T-helper 1 cell treated with Interleukin-12 subunit alpha and Interleukin-12 subunit beta and Interleukin-4 antibody, amounts not matched to agents 30 ng/mL and 1 ng/mL, for 36 hours (primary cell): ENCODE measurements at regions not wholly inside any gene's neighbourhood (a gene's known extent, or its start where the extent isn't known, plus 50 kb on each side); places are given as distances from the start of the nearest gene placed in this dataset.

Experiments
- intact Hi-C: fragments of 100-400 bp; cut with micrococcal nuclease; formaldehyde crosslinking; loops from one replicate; pipeline ENCODE4 v1.15.1; 2024

DNA sequence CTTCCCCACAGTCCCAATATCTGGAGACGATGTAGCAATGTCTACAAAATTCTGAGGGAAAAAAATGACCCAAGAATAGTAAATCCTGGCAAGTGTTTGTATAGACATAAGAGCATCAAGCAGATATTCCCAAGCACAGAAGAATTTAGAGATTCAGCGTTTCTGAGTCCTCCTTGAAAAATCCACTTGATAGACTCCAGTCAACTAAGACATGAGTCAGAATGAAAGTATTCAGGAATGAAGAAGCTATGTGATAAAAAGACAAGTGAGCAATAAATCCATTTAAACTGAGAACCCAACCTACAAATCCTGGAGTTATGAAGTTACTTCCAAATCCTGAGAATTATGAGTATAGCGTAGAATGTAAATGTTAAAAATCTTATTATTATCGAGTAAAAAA is 86.1 kb upstream of the NPY start:
- intact Hi-C loops = no loop called here

DNA sequence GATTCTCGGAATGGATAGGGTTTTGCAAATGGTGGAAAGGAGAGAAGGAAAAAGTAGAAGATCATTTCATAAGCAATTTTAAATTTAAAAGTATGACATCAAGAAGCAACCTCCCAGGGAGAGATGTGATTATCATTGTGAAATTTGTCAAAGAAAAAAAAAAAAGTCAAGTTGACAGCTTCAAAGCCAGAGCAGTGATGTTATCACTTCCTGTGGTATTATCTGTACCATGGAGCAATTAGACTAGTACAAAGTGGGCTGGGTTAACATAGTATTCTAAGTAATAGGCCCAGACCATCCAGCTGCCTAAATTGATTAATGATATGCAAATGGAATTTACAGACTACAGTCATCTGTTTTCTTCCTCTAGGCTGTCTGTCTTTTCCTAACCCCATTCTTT is 84.0 kb upstream of the NPY start:
- intact Hi-C loops = no loop called here

DNA sequence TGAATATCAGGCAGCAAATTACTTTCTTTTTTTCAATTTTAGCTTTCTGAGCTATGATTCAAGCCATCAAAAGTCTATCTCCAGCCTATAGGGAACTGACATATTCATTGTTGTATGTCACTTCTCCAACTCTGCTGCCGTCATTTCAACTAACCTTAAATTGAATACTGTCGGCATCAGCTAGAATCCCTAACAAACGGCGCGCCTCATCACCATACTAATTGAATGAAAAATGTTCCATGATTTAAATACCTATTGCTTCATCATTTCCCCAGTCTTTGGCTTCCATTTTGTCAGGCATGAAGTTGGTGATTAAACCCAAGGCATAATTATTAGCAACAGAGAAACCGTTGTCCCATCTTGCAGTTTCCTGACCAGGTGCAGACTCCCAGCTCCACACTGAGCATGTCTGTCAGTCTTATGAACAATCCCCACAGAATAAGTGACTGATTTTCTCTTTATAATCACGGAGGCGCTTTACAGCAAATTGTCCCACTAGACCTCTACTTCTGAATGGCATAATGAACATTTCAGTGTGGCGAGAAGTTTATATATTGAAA is 83.5 kb upstream of the NPY start:
- intact Hi-C loops = no loop called here

DNA sequence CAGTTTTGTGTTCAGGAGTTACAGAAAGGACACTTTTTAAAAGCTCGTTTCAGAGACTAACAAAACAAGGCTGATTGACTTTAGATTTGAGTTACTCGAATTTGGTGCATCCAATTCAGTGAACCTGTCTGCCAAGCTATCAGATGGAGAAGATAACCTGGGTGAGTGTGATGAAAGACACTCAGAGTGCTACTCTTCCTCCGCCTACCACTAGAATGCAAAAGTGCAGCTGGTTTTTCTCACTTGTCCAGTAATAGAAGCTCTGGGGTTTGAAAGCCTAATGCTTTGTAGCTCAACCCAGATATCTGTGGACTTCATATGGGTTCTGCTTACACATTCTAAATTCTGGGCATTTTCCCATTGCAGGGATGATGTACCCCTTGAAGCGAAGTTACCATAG is 82.8 kb upstream of the NPY start:
- intact Hi-C loops = no loop called here

DNA sequence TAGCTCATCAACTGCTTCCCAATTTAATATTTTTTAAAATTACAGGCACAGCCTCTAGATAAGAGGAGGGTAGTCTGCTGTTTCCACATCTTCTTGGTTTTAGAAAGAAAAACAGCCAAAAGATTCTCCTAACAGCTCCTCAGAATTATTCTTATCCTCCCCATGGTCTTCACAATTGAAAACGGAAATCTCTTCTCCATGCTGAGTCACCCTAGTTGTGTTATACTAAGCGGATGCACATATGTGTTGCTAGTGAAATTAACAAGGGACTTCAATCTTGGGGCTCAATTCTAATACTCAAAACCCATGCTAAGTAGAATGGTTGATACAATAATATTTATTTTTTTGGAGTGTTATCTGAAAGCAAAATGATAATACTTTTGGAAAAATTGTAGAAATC is 71.9 kb upstream of the NPY start:
- intact Hi-C loops = no loop called here

DNA sequence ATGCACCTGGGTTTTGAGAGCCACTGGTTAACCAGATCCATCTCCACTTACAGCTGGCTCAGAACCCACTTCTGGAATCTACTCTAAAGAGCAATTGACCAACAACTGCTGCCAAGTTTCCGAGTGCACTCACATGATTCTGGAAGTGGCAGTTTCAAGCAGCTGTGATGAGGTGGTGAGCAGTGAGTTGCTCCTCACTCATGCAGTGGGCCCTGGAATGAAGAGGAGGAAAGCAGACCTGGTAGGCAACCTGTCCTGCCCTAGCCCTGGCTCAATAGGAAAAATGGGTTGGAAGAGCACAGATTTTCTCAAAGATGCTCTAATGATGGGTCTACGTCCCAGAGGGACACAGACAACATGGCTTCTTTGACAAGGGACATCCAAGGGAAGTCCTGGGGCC is 70.7 kb upstream of the NPY start:
- intact Hi-C loops = no loop called here

DNA sequence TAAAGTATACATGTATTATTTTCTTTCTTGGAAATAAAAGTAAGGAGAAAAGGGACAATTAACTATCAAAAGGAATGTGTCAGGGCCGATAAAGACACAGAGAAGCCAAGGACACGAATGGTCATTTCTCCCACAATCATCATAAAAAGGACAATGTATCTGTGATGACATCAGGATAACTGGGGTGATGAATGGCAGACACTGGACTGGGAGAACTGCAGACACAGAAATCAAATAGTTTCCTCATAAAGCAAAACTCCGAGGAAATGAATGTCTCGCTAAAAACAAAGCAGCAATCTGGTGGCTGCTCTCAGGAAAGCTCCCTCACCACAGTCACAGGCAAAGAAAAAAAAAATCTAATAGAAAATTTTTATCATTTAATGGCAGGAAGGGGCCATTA is 69.3 kb upstream of the NPY start:
- intact Hi-C loops = no loop called here

DNA sequence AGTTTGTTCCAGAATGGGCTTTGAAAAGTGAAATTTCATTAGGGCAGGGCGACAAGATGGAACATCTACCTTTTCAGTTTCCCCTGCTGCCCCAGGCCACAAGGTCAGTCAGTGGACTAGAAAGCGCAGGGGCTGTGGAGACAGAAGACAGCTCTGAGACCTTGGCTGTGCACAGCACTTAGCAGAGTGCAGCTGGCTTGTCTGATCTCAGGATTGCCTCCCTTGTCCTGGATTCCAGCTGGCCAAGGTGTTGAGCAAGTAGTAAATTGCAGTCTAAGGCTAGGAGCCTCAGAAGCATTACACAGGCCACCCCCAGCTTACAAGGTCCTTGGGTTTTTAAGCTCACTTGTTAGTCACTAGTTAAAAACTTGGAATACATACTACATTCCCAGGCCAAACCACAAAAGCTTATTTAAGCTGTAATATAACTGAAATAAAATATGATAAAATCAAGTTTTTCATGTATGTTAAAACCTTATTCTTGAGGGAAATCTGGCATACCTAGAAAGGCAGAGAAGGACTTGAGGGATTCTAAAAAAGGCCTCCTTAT is 67.3 kb upstream of the NPY start:
- intact Hi-C loops = no loop called here

DNA sequence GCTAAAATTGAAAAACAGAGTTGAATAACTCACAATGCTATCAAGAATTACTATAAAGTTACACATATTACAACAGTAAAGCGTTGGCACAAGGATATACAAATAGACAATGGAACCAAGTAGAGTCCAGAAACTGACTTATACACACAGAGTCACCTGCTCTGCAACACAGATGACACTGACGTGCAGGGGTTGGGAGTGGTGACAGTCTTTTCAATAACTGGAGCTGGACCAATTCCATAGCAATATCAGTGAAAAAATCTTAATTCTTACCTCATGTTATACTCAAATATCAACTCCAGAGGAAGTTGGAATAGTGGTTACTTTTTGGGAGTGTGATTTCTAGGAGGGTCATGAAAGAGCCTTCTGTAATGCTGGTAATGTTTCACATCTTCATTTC is 62.5 kb upstream of the NPY start:
- intact Hi-C loops = no loop called here

DNA sequence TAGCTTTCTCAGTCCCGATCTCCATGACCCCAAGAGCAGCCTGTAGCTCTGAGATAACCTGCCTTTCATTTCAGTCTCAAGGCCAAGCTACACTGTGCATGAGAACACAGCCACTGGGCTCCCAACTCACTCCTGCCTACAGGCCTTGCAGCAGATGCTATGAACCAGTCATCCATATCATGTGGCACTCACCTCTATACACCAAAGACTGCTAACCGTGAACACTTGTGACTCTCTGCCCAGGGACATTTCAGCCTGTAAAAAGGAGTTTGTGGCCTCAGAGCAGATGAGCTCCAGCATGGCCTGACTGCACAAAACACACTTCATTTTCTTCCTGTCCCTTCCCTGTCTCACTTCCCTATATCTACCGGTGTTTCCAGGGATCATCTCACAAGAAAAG is 56.9 kb upstream of the NPY start:
- intact Hi-C loops = no loop called here

DNA sequence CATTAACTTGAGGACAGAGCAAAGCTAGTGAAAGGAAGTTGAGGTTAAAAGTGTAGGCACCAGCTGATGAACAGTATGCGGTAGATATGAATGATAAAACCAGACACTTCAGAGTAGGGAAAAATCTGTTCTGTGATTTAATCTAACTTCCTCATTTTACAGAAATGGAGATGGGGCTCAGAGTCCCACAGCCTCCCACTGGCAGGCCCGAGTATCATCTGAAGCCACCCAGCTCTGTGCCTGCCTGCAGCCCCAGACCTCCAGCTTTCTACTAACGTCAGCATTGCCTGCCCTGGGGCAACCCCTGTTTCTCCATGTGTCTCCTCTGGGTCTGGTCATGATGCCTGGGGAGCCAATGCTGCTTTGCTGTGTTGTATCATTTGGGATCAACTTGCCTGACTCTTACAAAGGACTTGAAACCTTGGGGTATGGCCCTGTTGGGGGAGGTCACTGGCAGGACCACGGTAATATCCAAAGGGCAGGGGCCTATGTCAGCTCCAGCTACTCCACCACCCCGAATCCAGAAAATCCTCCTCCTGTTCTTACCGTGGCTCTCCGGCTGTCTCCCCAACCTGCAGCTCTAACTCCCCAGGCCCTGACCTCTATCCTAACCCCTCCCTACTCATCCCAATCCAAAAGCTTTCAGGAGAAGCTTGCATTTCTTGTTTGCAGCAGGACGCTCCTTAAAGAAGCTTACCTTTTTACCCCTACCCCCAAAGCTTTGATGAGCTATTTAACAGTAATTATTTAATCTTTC is 56.2 kb upstream of the NPY start:
- intact Hi-C loops = no loop called here

DNA sequence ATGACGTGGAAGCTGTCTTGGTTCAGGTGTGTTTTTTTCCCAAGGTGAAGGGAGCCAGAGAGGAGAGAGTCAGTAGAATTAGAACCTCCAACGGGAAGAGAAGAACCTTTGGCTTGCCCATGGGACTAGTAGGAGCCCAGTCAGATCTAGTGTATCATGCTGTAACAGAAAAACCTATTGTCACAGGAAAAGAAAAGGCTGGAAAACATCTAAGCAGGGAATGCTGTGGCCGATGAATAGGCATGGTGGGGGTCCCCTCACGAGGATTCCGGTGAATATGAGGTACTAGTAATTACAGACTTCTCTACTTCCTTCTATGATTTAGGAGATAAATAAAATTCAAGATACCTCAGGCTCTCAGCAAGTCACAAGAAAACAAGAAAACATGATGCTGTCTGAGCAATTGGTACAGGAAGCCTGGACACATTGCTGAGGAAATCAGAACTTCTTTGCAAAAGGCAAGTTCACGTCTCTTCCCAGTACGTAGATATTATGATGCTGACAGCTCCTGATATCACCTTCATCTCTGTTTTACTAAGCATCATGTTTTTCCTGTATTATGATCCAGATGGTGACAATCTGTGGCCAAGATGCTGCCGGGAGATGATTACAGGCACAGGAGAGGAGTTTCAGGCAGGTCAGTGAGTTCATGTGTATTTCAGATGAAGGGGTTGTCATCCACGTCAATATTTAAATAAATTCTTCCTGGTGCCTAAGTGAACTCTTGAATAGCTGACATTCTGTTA is 54.3 kb upstream of the NPY start:
- intact Hi-C loops = no loop called here

DNA sequence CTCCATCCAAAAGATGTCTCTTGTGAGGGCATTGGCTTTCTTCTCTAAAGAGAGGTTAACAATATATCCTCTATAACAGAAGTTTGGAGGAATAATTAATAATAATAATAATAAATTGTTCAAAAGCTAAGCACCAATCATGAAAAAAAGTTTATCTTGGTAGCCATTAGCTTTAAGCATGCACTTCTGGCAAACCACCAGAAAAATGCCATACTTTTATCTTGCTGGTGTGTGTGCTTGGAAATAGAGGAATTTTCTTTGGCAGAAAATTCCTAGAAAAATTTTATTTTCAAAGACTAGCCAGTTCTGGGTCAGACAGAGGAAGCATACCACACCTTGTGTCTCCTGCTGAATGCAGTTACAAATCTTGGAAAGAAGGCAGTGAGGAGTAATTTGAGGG is 52.5 kb upstream of the NPY start:
- intact Hi-C loops = no loop called here

DNA sequence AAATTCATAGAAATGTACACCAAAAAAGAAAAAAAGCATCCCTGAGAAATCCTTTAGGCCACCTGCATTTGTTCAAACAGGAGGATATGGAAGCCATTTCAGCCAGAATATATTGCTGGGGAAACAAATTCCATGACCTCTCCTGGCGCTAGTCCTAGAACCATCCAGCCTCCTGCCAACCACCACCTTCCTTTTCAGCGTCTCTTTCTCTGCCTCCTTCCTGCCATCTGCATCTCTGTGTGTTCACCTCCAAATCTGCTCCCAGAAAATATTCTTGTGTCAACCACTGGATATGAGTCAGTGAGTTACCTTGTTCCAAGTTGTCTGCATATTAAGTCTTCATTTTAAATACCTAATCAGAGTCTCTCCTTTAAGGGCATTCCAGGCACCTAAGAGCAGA is 50.6 kb upstream of the NPY start:
- intact Hi-C loops = no loop called here
